ENCODE measurements at regions not wholly inside any gene's neighbourhood (a gene's known extent, or its start where the extent isn't known, plus 50 kb on each side); places are given as distances from the start of the nearest gene placed in this dataset.
"Not testable (repeated sequence)": the region's sequence is repeated elsewhere in the genome, so short reads cannot be mapped to it uniquely, and the experiment has no call there.

DNA sequence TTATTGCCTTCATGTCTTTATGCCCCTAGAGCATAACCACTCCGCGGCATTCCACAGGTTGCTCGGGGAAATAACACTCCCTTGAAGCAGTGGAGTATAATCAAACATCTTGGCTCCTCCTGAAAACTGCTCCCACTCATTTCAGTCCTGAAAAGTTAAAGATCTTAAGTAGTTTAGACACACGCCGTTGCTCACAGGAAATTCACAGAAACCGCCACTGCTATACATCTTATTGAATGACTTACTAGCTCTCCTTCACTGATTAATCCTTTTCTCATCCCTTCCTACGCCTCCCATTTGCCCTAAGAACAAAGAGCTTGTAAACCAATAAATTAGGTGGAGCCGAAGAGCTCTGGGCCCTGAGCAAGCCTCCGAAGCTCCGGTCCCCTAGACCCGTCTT lies 142.4 kb upstream of the POC5 start:
- TF ChIP-seq POLR2A (IDR thresholded peaks at IDR 0.05; ENCODE audit: low read depth, low read length); TAF1 (IDR thresholded peaks at IDR 0.05; ENCODE audit: borderline replicate concordance, low read depth, low read length): not testable (repeated sequence)

Data from GM12892 (cell line).